Glutamatergic neuron (in vitro differentiated cells): ENCODE measurements at regions not wholly inside any gene's neighbourhood (a gene's known extent, or its start where the extent isn't known, plus 50 kb on each side); places are given as distances from the start of the nearest gene placed in this dataset.

ENCODE experiments used
- DNase-seq: peaks from one replicate; pipeline ENCODE4 v3.0.0; 2022
- H3K27ac Mint-ChIP-seq: one replicate; pipeline ENCODE4 v1.8.0; 2020; ENCODE audit warnings: mild to moderate bottlenecking, mixed read lengths, inconsistent platforms; ENCODE audit not compliant: unreplicated experiment
- H3K27me3 Mint-ChIP-seq: one replicate; pipeline ENCODE4 v1.8.0; 2020; ENCODE audit warnings: mild to moderate bottlenecking, moderate library complexity, mixed read lengths, inconsistent platforms; ENCODE audit not compliant: unreplicated experiment
- H3K36me3 Mint-ChIP-seq: one replicate; pipeline ENCODE4 v1.8.0; 2020; ENCODE audit warnings: mild to moderate bottlenecking, mixed read lengths, inconsistent platforms; ENCODE audit not compliant: unreplicated experiment
- H3K4me1 Mint-ChIP-seq: one replicate; pipeline ENCODE4 v1.8.0; 2020; ENCODE audit warnings: mild to moderate bottlenecking, low read depth, mixed read lengths, inconsistent platforms; ENCODE audit not compliant: unreplicated experiment
- H3K4me3 Mint-ChIP-seq: one replicate; pipeline ENCODE4 v1.8.0; 2020; ENCODE audit warnings: mild to moderate bottlenecking, mixed read lengths, inconsistent platforms; ENCODE audit not compliant: unreplicated experiment
- H3K9me3 Mint-ChIP-seq: one replicate; pipeline ENCODE4 v1.8.0; 2020; ENCODE audit warnings: mild to moderate bottlenecking, moderate library complexity, mixed read lengths, inconsistent platforms; ENCODE audit not compliant: unreplicated experiment
- CTCF ChIP-seq: fragments of 200-600 bp; sonication (generic); IDR thresholded peaks from one replicate; pipeline ENCODE4 v1.5.0; 2021; ENCODE audit not compliant: partially characterized antibody, unreplicated experiment

- Mint-ChIP-seq H3K27me3 (no peaks in the 10 kb centered on the region), H3K27ac (no peak overlapping the region), H3K9me3 (no peaks in the 10 kb centered on the region), H3K4me3 (no peak overlapping the region), H3K36me3 (no peaks in the 10 kb centered on the region), H3K4me1 (peaks cover 5% of the 10 kb centered on the region)
- DNase-seq, result no peak
- no peak for TF ChIP-seq CTCF
Measured at GRCh38 chrX:150257353-150258175, 105.6 kb upstream of the MAMLD1 start.

GRCh38 chrX:150258176-150258425 is 105.0 kb upstream of the MAMLD1 start:
- H3K9me3 Mint-ChIP-seq, result no peaks in the 10 kb centered on the region
- no peak overlapping the region for H3K27ac Mint-ChIP-seq
- H3K4me3 Mint-ChIP-seq, result no peak overlapping the region
- H3K27me3 Mint-ChIP-seq, result no peaks in the 10 kb centered on the region
- no peak for DNase-seq
- peaks cover 5% of the 10 kb centered on the region for H3K4me1 Mint-ChIP-seq
- no peak for TF ChIP-seq CTCF
- H3K36me3 Mint-ChIP-seq, result no peaks in the 10 kb centered on the region

GRCh38 chrX:150258463-150259430 is 104.4 kb upstream of the MAMLD1 start:
- H3K27ac Mint-ChIP-seq, result no peak overlapping the region
- no peak for TF ChIP-seq CTCF
- no peaks in the 10 kb centered on the region for H3K27me3 Mint-ChIP-seq
- no peaks in the 10 kb centered on the region for H3K9me3 Mint-ChIP-seq
- DNase-seq, result no peak
- H3K4me1 Mint-ChIP-seq, result peaks cover 4% of the 10 kb centered on the region
- H3K36me3 Mint-ChIP-seq, result no peaks in the 10 kb centered on the region
- H3K4me3 Mint-ChIP-seq, result no peak overlapping the region

GRCh38 chrX:150262456-150262855 is 100.7 kb upstream of the MAMLD1 start:
- Mint-ChIP-seq H3K4me3 (no peak overlapping the region), H3K27ac (no peak overlapping the region), H3K4me1 (peaks cover 2% of the 10 kb centered on the region), H3K27me3 (no peaks in the 10 kb centered on the region), H3K9me3 (no peaks in the 10 kb centered on the region), H3K36me3 (no peaks in the 10 kb centered on the region)
- no peak for DNase-seq
- TF ChIP-seq CTCF, result no peak

GRCh38 chrX:150268839-150269355 is 94.2 kb upstream of the MAMLD1 start:
- H3K27me3 Mint-ChIP-seq, result peaks cover 3% of the 10 kb centered on the region
- no peak for TF ChIP-seq CTCF
- peaks cover 2% of the 10 kb centered on the region for H3K9me3 Mint-ChIP-seq
- H3K36me3 Mint-ChIP-seq, result peaks cover 4% of the 10 kb centered on the region
- H3K27ac Mint-ChIP-seq, result no peak overlapping the region
- no peak for DNase-seq
- H3K4me1 Mint-ChIP-seq, result peaks cover 2% of the 10 kb centered on the region
- no peak overlapping the region for H3K4me3 Mint-ChIP-seq
